CD4-positive, alpha-beta T cell (primary cell): ENCODE measurements at regions not wholly inside any gene's neighbourhood (a gene's known extent, or its start where the extent isn't known, plus 50 kb on each side); places are given as distances from the start of the nearest gene placed in this dataset.

Experiments
- ATAC-seq: fragments of 200-7000 bp; cut with Tn5 transposase; one replicate; pipeline ENCODE4 v1.10.0; 2022; ENCODE audit warnings: mild to moderate bottlenecking; ENCODE audit not compliant: poor library complexity
- CTCF ChIA-PET: fragments of 350-600 bp; sonication (Branson Sonifier 250); formaldehyde crosslinking; loops from one replicate; lab custom pipeline; 2021; ENCODE audit warnings: antibody characterized with exemption, inconsistent platforms; lab: Charles Lee
- POLR2A ChIA-PET: fragments of 350-600 bp; sonication (Branson Sonifier 250); formaldehyde crosslinking; loops from one replicate; lab custom pipeline; 2021; ENCODE audit warnings: antibody characterized with exemption, inconsistent platforms; lab: Charles Lee
- DNase-seq, 14 experiments: peaks; one replicate each; pipeline ENCODE4 v3.0.0-alpha.2; 2013 to 2020; ENCODE audit warnings: mixed read lengths in 2 of 14
- H3K27ac ChIP-seq, 2 donors: one replicate each; pipeline versions ENCODE4 v1.5.1 to v1.7.0; 2013; ENCODE audit warnings: low read length in 2 of 2, low read depth in 1 of 2, mild to moderate bottlenecking in 1 of 2
- H3K27me3 ChIP-seq, 2 experiments: 1 replicate in 1 of 2; 2 replicates in 1 of 2; pipeline versions ENCODE4 v1.6.1 to v1.7.0; 2013; ENCODE audit warnings: low read length in 2 of 2, control low read depth in 1 of 2, mild to moderate bottlenecking in 1 of 2, moderate library complexity in 1 of 2; ENCODE audit not compliant: insufficient read depth in 2 of 2, control insufficient read depth in 1 of 2
- H3K36me3 ChIP-seq: one replicate; pipeline ENCODE4 v1.6.1; 2013; ENCODE audit warnings: low read length, control low read depth; ENCODE audit not compliant: insufficient read depth
- H3K4me1 ChIP-seq: one replicate; pipeline ENCODE4 v1.6.1; 2013; ENCODE audit warnings: low read length, control low read depth; ENCODE audit not compliant: insufficient read depth
- H3K4me3 ChIP-seq: one replicate; pipeline ENCODE4 v1.5.1; 2013; ENCODE audit warnings: mild to moderate bottlenecking, low read length, moderate library complexity
- H3K9me3 ChIP-seq, 2 experiments: 1 replicate in 1 of 2; 2 replicates in 1 of 2; pipeline versions ENCODE4 v1.6.1 to v1.7.0; 2013; ENCODE audit warnings: low read length in 2 of 2, mild to moderate bottlenecking in 2 of 2, control low read depth in 1 of 2, moderate library complexity in 1 of 2; ENCODE audit not compliant: control insufficient read depth in 1 of 2, insufficient read depth in 1 of 2
- H3K27ac Mint-ChIP-seq: one replicate; pipeline ENCODE4 v1.8.0; 2020; ENCODE audit warnings: mixed read lengths
- H3K27me3 Mint-ChIP-seq: one replicate; pipeline ENCODE4 v1.8.0; 2021; ENCODE audit warnings: mixed read lengths
- H3K36me3 Mint-ChIP-seq: one replicate; pipeline ENCODE4 v1.8.0; 2021; ENCODE audit warnings: low read depth, mixed read lengths
- H3K4me1 Mint-ChIP-seq: one replicate; pipeline ENCODE4 v1.8.0; 2021; ENCODE audit warnings: low read depth, mixed read lengths
- H3K4me3 Mint-ChIP-seq: one replicate; pipeline ENCODE4 v1.8.0; 2020; ENCODE audit warnings: mild to moderate bottlenecking, mixed read lengths
- H3K9me3 Mint-ChIP-seq: one replicate; pipeline ENCODE4 v1.8.0; 2020; ENCODE audit warnings: mixed read lengths
- CTCF ChIP-seq: fragments of 200-600 bp; IDR thresholded peaks from one replicate; pipeline ENCODE4 v1.8.0; 2022; ENCODE audit warnings: antibody characterized with exemption, mild to moderate bottlenecking
- intact Hi-C, 2 experiments: fragments of 100-400 bp; cut with DNase I in 1 of 2; cut with micrococcal nuclease in 1 of 2; formaldehyde crosslinking; loops; one replicate each; pipeline versions ENCODE4 v1.15.1 to v1.9.0; 2023 to 2025; cut with DNase I, micrococcal nuclease

- DNase-seq (no peak), ATAC-seq (no peak)
- H3K27ac Mint-ChIP-seq = no peak overlapping the region
- H3K4me3 ChIP-seq = no peak overlapping the region
- H3K27ac ChIP-seq = no peak overlapping the region
- peaks cover 9% of the 10 kb centered on the region for H3K4me1 Mint-ChIP-seq
- H3K36me3 Mint-ChIP-seq = no peaks in the 10 kb centered on the region
- no peak overlapping the region for H3K4me3 Mint-ChIP-seq
- TF ChIP-seq CTCF = no peak
- no peaks in the 10 kb centered on the region for H3K4me1 ChIP-seq
- H3K36me3 ChIP-seq = no peaks in the 10 kb centered on the region
- H3K27me3 Mint-ChIP-seq = peaks cover 15% of the 10 kb centered on the region
- CTCF ChIA-PET = no interaction called here
- intact Hi-C loops = no loop called here
- no peaks in the 10 kb centered on the region for H3K9me3 ChIP-seq
- H3K9me3 Mint-ChIP-seq = no peaks in the 10 kb centered on the region
- peaks cover 6 to 7% of the 10 kb centered on the region in 2 experiments for H3K27me3 ChIP-seq
- POLR2A ChIA-PET = no interaction called here
These were observed 180.5 kb downstream of the OPA1 start for GRCh38 chr3:193773266-193774220.

DNA sequence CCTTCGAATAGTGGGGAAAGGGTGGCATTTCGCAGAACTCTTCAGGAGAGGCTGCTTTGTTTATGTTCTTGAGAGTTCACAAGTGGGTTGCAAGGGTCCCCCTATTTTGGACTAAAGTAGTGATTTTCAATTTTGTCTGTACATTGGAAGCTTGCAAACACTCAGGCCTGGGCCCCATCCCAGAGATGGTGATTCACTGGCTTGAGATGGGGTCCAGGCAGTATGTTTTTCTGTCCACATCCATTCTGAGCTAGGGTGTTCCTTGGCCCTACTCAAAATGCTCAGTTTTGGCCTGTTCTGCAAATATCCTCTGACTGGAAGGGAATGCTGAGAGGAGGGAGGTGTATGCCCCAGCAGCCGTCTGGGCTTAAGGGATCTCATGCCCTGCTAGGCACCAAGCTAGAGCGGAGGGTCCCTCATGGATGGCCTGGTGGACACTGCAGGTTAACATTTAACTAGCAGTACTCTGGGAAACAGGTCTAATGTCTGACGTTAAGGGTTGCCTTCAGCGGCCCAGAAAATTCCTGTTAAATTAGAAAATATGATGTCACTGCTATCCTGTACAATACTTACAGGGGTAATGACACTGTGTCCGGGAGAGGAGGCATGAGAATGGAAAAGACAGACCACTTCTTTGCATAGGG is 181.4 kb downstream of the OPA1 start:
- Mint-ChIP-seq H3K27me3 (peaks cover 23% of the 10 kb centered on the region), H3K4me1 (peaks cover 9% of the 10 kb centered on the region), H3K36me3 (no peaks in the 10 kb centered on the region), H3K27ac (no peak overlapping the region), H3K9me3 (no peaks in the 10 kb centered on the region), H3K4me3 (no peak overlapping the region)
- Histone ChIP-seq H3K27me3 (peaks cover 12 to 15% of the 10 kb centered on the region in 2 experiments), H3K9me3 (no peaks in the 10 kb centered on the region), H3K27ac (no peak overlapping the region), H3K4me3 (no peak overlapping the region), H3K4me1 (no peaks in the 10 kb centered on the region), H3K36me3 (no peaks in the 10 kb centered on the region)
- ATAC-seq (no peak), DNase-seq (no peak)
- TF ChIP-seq CTCF = no peak
- intact Hi-C loops = no loop called here
- ChIA-PET CTCF (no interaction called here), POLR2A (no interaction called here)

- H3K36me3 ChIP-seq = no peaks in the 10 kb centered on the region
- Mint-ChIP-seq H3K4me1 (peaks cover 9% of the 10 kb centered on the region), H3K27ac (no peak overlapping the region), H3K36me3 (no peaks in the 10 kb centered on the region), H3K27me3 (peaks cover 28% of the 10 kb centered on the region), H3K9me3 (no peaks in the 10 kb centered on the region), H3K4me3 (no peak overlapping the region)
- H3K27ac ChIP-seq = no peak overlapping the region
- H3K9me3 ChIP-seq = no peaks in the 10 kb centered on the region
- no peak for ATAC-seq
- H3K4me1 ChIP-seq = no peaks in the 10 kb centered on the region
- CTCF ChIA-PET = no interaction called here
- intact Hi-C loops = no loop called here
- no peak for DNase-seq
- no peak overlapping the region for H3K4me3 ChIP-seq
- no peak for TF ChIP-seq CTCF
- POLR2A ChIA-PET = no interaction called here
- peaks cover 12 to 20% of the 10 kb centered on the region in 2 experiments for H3K27me3 ChIP-seq
These were observed 181.9 kb downstream of the OPA1 start for GRCh38 chr3:193774916-193775285.
